Astrocyte (in vitro differentiated cells and primary cell): ENCODE measurements at regions not wholly inside any gene's neighbourhood (a gene's known extent, or its start where the extent isn't known, plus 50 kb on each side); places are given as distances from the start of the nearest gene placed in this dataset.

Experiments
- DNase-seq: peaks from one replicate; pipeline ENCODE4 v3.0.0-alpha.2; 2010; ENCODE audit warnings: low read depth
- FAIRE-seq: peaks from 2 replicates; lab custom pipeline; 2011; peaks lifted over from hg19 to GRCh38; lab: Jason Lieb, UNC
- H2AFZ ChIP-seq: 2 replicates; pipeline ENCODE4 v1.6.0; 2012; ENCODE audit warnings: low read depth, low read length, inconsistent platforms
- H3K27ac ChIP-seq: 2 replicates; pipeline ENCODE4 v1.5.1; 2011; ENCODE audit warnings: low read depth, low read length, inconsistent platforms
- H3K27me3 ChIP-seq: 2 replicates; pipeline ENCODE4 v1.6.0; 2011; ENCODE audit warnings: low read length, inconsistent platforms; ENCODE audit not compliant: insufficient read depth
- H3K36me3 ChIP-seq: 2 replicates; pipeline ENCODE4 v1.5.1; 2011; ENCODE audit warnings: low read length, inconsistent platforms; ENCODE audit not compliant: insufficient read depth
- H3K4me1 ChIP-seq: 2 replicates; pipeline ENCODE4 v1.5.1; 2011; ENCODE audit warnings: low read length, inconsistent platforms; ENCODE audit not compliant: insufficient read depth
- H3K4me2 ChIP-seq: 2 replicates; pipeline ENCODE4 v1.6.0; 2012; ENCODE audit warnings: low read length, inconsistent platforms
- H3K4me3 ChIP-seq: 2 replicates; pipeline ENCODE4 v1.5.1; 2011; ENCODE audit warnings: low read depth, mild to moderate bottlenecking, low read length, inconsistent platforms; ENCODE audit not compliant: insufficient read depth
- H3K79me2 ChIP-seq: 2 replicates; pipeline ENCODE4 v1.6.0; 2012; ENCODE audit warnings: mild to moderate bottlenecking, low read length, inconsistent platforms; ENCODE audit not compliant: insufficient read depth
- H3K9ac ChIP-seq: 2 replicates; pipeline ENCODE4 v1.6.0; 2012; ENCODE audit warnings: mild to moderate bottlenecking, low read length, inconsistent platforms
- H3K9me3 ChIP-seq: 2 replicates; pipeline ENCODE4 v1.5.1; 2012; ENCODE audit warnings: low read depth, mild to moderate bottlenecking, low read length, inconsistent platforms; ENCODE audit not compliant: insufficient read depth
- H4K20me1 ChIP-seq: 2 replicates; pipeline ENCODE4 v1.6.0; 2012; ENCODE audit warnings: low read length, inconsistent platforms; ENCODE audit not compliant: insufficient read depth
- H3K27ac Mint-ChIP-seq: one replicate; pipeline ENCODE4 v1.8.0; 2021; ENCODE audit warnings: mild to moderate bottlenecking, mixed read lengths; ENCODE audit not compliant: unreplicated experiment
- H3K27me3 Mint-ChIP-seq: one replicate; pipeline ENCODE4 v1.8.0; 2021; ENCODE audit warnings: low read depth, mixed read lengths; ENCODE audit not compliant: unreplicated experiment
- H3K36me3 Mint-ChIP-seq: one replicate; pipeline ENCODE4 v1.8.0; 2021; ENCODE audit warnings: low read depth, mixed read lengths; ENCODE audit not compliant: unreplicated experiment
- H3K4me1 Mint-ChIP-seq: one replicate; pipeline ENCODE4 v1.8.0; 2021; ENCODE audit warnings: low read depth, mixed read lengths; ENCODE audit not compliant: unreplicated experiment
- H3K4me3 Mint-ChIP-seq: one replicate; pipeline ENCODE4 v1.8.0; 2021; ENCODE audit warnings: mild to moderate bottlenecking, moderate library complexity, mixed read lengths; ENCODE audit not compliant: unreplicated experiment
- H3K9me3 Mint-ChIP-seq: one replicate; pipeline ENCODE4 v1.8.0; 2021; ENCODE audit warnings: mild to moderate bottlenecking, mixed read lengths; ENCODE audit not compliant: unreplicated experiment
- EZH2 ChIP-seq: IDR thresholded peaks from 2 replicates; pipeline ENCODE4 v1.6.1; 2012; ENCODE audit warnings: mild to moderate bottlenecking, low read length, inconsistent platforms; ENCODE audit not compliant: insufficient read depth
- TF ChIP-seq, protein P1 (sequence below): IDR thresholded peaks from 2 replicates; pipeline ENCODE4 v1.5.1; 2011; ENCODE audit warnings: low read depth, mild to moderate bottlenecking, inconsistent platforms, low read length, moderate library complexity; ENCODE audit not compliant: insufficient read depth

- H3K4me3 ChIP-seq, result no peak overlapping the region
- H3K27ac ChIP-seq, result no peak overlapping the region
- no peaks in the 10 kb centered on the region for H4K20me1 ChIP-seq
- no peak overlapping the region for H3K9ac ChIP-seq
- Mint-ChIP-seq H3K27me3 (no peaks in the 10 kb centered on the region), H3K9me3 (no peaks in the 10 kb centered on the region), H3K4me3 (no peak overlapping the region), H3K4me1 (peaks cover 2% of the 10 kb centered on the region), H3K27ac (no peak overlapping the region), H3K36me3 (no peaks in the 10 kb centered on the region)
- H3K4me2 ChIP-seq, result no peak overlapping the region
- no peak for DNase-seq
- no peaks in the 10 kb centered on the region for H3K4me1 ChIP-seq
- no peak for FAIRE-seq
- no peaks in the 10 kb centered on the region for H3K36me3 ChIP-seq
- no peaks in the 10 kb centered on the region for H3K9me3 ChIP-seq
- no peak for TF ChIP-seq EZH2
- TF ChIP-seq, protein P1, sequence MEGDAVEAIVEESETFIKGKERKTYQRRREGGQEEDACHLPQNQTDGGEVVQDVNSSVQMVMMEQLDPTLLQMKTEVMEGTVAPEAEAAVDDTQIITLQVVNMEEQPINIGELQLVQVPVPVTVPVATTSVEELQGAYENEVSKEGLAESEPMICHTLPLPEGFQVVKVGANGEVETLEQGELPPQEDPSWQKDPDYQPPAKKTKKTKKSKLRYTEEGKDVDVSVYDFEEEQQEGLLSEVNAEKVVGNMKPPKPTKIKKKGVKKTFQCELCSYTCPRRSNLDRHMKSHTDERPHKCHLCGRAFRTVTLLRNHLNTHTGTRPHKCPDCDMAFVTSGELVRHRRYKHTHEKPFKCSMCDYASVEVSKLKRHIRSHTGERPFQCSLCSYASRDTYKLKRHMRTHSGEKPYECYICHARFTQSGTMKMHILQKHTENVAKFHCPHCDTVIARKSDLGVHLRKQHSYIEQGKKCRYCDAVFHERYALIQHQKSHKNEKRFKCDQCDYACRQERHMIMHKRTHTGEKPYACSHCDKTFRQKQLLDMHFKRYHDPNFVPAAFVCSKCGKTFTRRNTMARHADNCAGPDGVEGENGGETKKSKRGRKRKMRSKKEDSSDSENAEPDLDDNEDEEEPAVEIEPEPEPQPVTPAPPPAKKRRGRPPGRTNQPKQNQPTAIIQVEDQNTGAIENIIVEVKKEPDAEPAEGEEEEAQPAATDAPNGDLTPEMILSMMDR, result peak; percentile 48
- no peak overlapping the region for H2AFZ ChIP-seq
- H3K79me2 ChIP-seq, result no peaks in the 10 kb centered on the region
- no peaks in the 10 kb centered on the region for H3K27me3 ChIP-seq
These were observed 466.9 kb upstream of the NRSN1 start for GRCh38 chr6:23659125-23659524.

- Histone ChIP-seq H2AFZ (no peak overlapping the region), H3K79me2 (no peaks in the 10 kb centered on the region), H3K27ac (no peak overlapping the region), H3K27me3 (no peaks in the 10 kb centered on the region), H3K4me3 (no peak overlapping the region), H3K4me2 (no peak overlapping the region), H3K9me3 (no peaks in the 10 kb centered on the region), H3K4me1 (no peaks in the 10 kb centered on the region), H3K9ac (no peak overlapping the region), H3K36me3 (no peaks in the 10 kb centered on the region), H4K20me1 (no peaks in the 10 kb centered on the region)
- H3K4me1 Mint-ChIP-seq, result peaks cover 2% of the 10 kb centered on the region
- H3K9me3 Mint-ChIP-seq, result no peaks in the 10 kb centered on the region
- no peak overlapping the region for H3K4me3 Mint-ChIP-seq
- FAIRE-seq (no peak), DNase-seq (no peak)
- no peaks in the 10 kb centered on the region for H3K27me3 Mint-ChIP-seq
- H3K27ac Mint-ChIP-seq, result no peak overlapping the region
- no peak for TF ChIP-seq EZH2
- TF ChIP-seq, protein P1, result no peak
- H3K36me3 Mint-ChIP-seq, result no peaks in the 10 kb centered on the region
These were observed 464.5 kb upstream of the NRSN1 start for GRCh38 chr6:23661549-23661948.

DNA sequence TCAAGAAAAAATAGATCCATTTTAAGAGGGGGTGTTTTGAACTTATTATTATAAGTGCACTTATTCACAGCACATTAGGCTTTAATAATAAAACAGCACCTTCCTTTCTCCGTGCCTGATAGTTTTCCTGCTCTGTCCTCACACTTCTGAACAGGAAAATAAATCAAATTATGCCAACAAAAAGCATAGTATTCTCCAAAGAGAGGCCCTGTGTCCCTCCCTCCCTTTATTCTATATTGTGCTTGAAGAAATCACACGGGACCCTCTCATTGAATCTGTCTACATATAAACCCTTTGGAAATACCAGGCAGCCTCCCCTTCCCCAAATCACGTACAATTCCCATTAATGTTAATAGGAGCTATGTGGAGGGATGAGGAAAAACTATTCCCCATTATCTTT lies 462.9 kb upstream of the NRSN1 start:
- H3K9me3 Mint-ChIP-seq, result peaks cover 2% of the 10 kb centered on the region
- FAIRE-seq, result no peak
- Histone ChIP-seq H3K4me2 (no peak overlapping the region), H3K9ac (no peak overlapping the region), H3K27ac (no peak overlapping the region), H2AFZ (no peak overlapping the region), H3K9me3 (no peaks in the 10 kb centered on the region), H4K20me1 (no peaks in the 10 kb centered on the region), H3K4me3 (no peak overlapping the region), H3K36me3 (no peaks in the 10 kb centered on the region), H3K79me2 (no peaks in the 10 kb centered on the region), H3K27me3 (no peaks in the 10 kb centered on the region), H3K4me1 (no peaks in the 10 kb centered on the region)
- TF ChIP-seq, protein P1, result no peak
- TF ChIP-seq EZH2, result no peak
- peaks cover 2% of the 10 kb centered on the region for H3K4me1 Mint-ChIP-seq
- no peaks in the 10 kb centered on the region for H3K27me3 Mint-ChIP-seq
- DNase-seq, result no peak
- no peak overlapping the region for H3K27ac Mint-ChIP-seq
- H3K36me3 Mint-ChIP-seq, result no peaks in the 10 kb centered on the region
- no peak overlapping the region for H3K4me3 Mint-ChIP-seq
